Stimulated activated CD8-positive, alpha-beta memory T cell treated with anti-CD3 and anti-CD28 coated beads, Interleukin-4, amount 100 ng/mL, for 48 hours (primary cell): ENCODE measurements at regions not wholly inside any gene's neighbourhood (a gene's known extent, or its start where the extent isn't known, plus 50 kb on each side); places are given as distances from the start of the nearest gene placed in this dataset.
"Not testable (repeated sequence)": the region's sequence is repeated elsewhere in the genome, so short reads cannot be mapped to it uniquely, and the experiment has no call there.

Experiments used
- DNase-seq: peaks from one replicate; pipeline ENCODE4 v3.0.0-alpha.2; 2020

GRCh38 chr13:99766641-99767045, 204.9 kb downstream of the ZIC5 start:
- no peak for DNase-seq

- no peak for DNase-seq
These were observed 205.7 kb downstream of the ZIC5 start for GRCh38 chr13:99765869-99766268.

- no peak for DNase-seq
These were observed 211.1 kb downstream of the ZIC5 start for GRCh38 chr13:99760456-99760855.

- DNase-seq = no peak
These were observed 212.4 kb downstream of the ZIC5 start for GRCh38 chr13:99759163-99759552.

GRCh38 chr13:99758460-99759162, 213.0 kb downstream of the ZIC5 start:
- no peak for DNase-seq

- DNase-seq = no peak
These were observed 213.7 kb downstream of the ZIC5 start for GRCh38 chr13:99757756-99758459.

- no peak for DNase-seq
These were observed 215.3 kb downstream of the ZIC5 start for GRCh38 chr13:99756281-99756680.

- not testable (repeated sequence) for DNase-seq
These were observed 216.8 kb downstream of the ZIC5 start for GRCh38 chr13:99754750-99755149.

- DNase-seq = no peak
These were observed 219.2 kb downstream of the ZIC5 start for GRCh38 chr13:99752373-99752772.

GRCh38 chr13:99751517-99752199, 219.9 kb downstream of the ZIC5 start:
- DNase-seq = no peak

- DNase-seq = no peak
These were observed 220.6 kb downstream of the ZIC5 start for GRCh38 chr13:99750951-99751350.

GRCh38 chr13:99749271-99750019, 222.1 kb downstream of the ZIC5 start:
- no peak for DNase-seq

GRCh38 chr13:99747403-99747710, 224.2 kb downstream of the ZIC5 start:
- no peak for DNase-seq

- no peak for DNase-seq
These were observed 224.7 kb downstream of the ZIC5 start for GRCh38 chr13:99746637-99747402.

- no peak for DNase-seq
These were observed 228.5 kb downstream of the ZIC5 start for GRCh38 chr13:99743094-99743493.

GRCh38 chr13:99741960-99742359, 229.6 kb downstream of the ZIC5 start:
- no peak for DNase-seq

- no peak for DNase-seq
These were observed 231.2 kb downstream of the ZIC5 start for GRCh38 chr13:99740251-99740979.

GRCh38 chr13:99738626-99739025, 232.9 kb downstream of the ZIC5 start:
- no peak for DNase-seq

GRCh38 chr13:99737481-99738245, 233.9 kb downstream of the ZIC5 start:
- DNase-seq = no peak

GRCh38 chr13:99736541-99736940, 235.0 kb downstream of the ZIC5 start:
- DNase-seq = no peak

GRCh38 chr13:99734013-99734693, 232.9 kb downstream of the TM9SF2 start:
- DNase-seq = no peak
